Urinary bladder (tissue), 3 donors: ENCODE measurements at regions not wholly inside any gene's neighbourhood (a gene's known extent, or its start where the extent isn't known, plus 50 kb on each side); places are given as distances from the start of the nearest gene placed in this dataset.
"Not testable (repeated sequence)": the region's sequence is repeated elsewhere in the genome, so short reads cannot be mapped to it uniquely, and the experiment has no call there.

Source experiments
- DNase-seq: peaks from one replicate; pipeline ENCODE4 v3.0.0-alpha.2; 2015; ENCODE audit errors: extremely low spot score
- H3K27ac ChIP-seq: one replicate; pipeline ENCODE4 v1.5.1; 2013; ENCODE audit warnings: low read depth, mild to moderate bottlenecking, moderate library complexity
- H3K36me3 ChIP-seq: one replicate; pipeline ENCODE4 v1.6.1; 2013; ENCODE audit warnings: mild to moderate bottlenecking, moderate library complexity; ENCODE audit not compliant: insufficient read depth
- H3K4me1 ChIP-seq: one replicate; pipeline ENCODE4 v1.6.1; 2013; ENCODE audit warnings: mild to moderate bottlenecking, moderate library complexity; ENCODE audit not compliant: insufficient read depth
- H3K4me3 ChIP-seq: one replicate; pipeline ENCODE4 v1.5.1; 2013; ENCODE audit warnings: low read depth, low read length
- WGBS: extraction: QIAGEN DNeasy Blood & Tissue Kit; methylation state at CpG from one replicate; pipeline ENCODE4 v1.1.7; 2013; 5-methylcytosine and 5-hydroxymethylcytosine counted together
- donor health status: healthy with polysubstance abuse.
- donor health status: healthy.

DNA sequence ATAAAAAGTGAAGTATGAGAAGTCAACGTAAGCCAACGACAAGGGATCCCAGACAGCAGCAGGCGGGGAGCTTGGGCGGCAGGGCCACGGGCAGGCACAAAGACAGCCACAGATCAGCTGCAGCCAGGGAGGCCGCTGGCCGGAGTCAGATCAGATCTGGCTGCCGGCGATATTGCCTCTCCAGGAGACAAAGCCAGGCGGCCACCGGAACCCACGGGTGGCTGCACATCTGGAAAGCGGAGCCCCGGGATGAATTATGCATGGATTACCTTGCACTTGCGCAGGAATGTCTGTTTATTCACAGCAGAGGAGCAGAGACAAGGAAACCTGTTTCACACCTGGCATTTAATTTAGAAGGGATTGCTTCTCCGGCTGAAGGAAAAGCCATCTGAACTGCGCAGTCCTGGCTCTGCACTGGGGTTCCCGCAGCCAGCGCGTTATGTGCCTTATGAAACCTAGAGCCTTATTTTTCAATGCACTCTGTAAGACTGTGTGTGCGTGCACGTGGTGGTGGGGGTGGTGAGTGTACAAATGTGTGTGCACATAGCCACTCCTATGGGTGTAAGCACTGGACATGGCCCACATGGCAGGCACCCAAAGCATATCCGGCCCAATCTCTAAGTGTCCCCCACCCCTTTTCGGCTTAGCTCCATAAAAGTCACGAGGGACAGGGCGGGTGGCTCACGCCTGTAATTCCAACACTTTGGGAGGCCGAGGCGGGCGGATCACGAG, 427.8 kb upstream of the MCTP2 start:
- Histone ChIP-seq H3K27ac (no peak overlapping the region), H3K4me1 (no peaks in the 10 kb centered on the region), H3K36me3 (no peaks in the 10 kb centered on the region), H3K4me3 (no peak overlapping the region)
- no peak for DNase-seq
- WGBS, result 82% methylated on average over 31 of the region's 31 CpGs

DNA sequence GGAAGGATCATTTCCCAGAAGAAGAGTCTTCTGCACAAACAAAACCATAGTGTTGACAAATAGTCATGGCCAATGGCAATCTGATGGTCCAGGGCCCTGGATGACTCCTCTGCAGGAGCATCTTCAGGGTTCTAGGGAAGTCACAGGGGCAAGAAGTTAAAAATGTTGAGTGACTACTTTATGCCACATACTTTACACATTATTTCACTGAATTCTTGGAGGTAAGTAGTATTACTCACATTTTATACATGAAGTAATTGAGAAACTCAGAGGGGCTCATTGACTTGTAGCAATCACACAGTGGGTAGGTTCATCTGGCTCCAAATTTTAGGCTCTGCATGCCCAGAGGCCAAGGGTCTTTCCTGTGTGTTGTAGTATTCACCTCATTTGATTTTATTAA, 430.2 kb upstream of the MCTP2 start:
- Histone ChIP-seq H3K4me3 (no peak overlapping the region), H3K4me1 (no peaks in the 10 kb centered on the region), H3K27ac (no peak overlapping the region), H3K36me3 (no peaks in the 10 kb centered on the region)
- no peak for DNase-seq

DNA sequence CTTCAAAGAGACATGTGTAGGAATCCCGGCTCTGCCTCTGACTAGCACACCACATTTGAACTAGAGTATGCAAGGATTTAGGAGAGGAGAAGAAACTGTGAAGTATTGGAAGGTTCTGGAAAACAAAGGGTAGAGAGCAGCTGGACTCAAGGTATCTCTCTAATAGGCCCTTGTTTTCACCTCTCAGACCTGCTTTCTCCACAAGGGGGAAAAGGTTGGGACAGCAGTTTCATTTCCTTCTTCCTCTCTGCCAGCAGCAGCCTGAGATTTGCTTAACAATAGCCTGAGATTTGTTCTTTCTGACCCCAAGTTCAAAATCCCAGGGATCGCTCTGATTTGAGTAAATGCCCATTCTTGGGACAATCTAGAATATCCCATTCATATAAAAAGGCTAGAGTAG, 430.6 kb upstream of the MCTP2 start:
- Histone ChIP-seq H3K27ac (no peak overlapping the region), H3K4me1 (no peaks in the 10 kb centered on the region), H3K4me3 (no peak overlapping the region), H3K36me3 (no peaks in the 10 kb centered on the region)
- whole genome bisulfite sequencing, result 91% methylated on average over 2 of the region's 2 CpGs
- DNase-seq, result no peak

DNA sequence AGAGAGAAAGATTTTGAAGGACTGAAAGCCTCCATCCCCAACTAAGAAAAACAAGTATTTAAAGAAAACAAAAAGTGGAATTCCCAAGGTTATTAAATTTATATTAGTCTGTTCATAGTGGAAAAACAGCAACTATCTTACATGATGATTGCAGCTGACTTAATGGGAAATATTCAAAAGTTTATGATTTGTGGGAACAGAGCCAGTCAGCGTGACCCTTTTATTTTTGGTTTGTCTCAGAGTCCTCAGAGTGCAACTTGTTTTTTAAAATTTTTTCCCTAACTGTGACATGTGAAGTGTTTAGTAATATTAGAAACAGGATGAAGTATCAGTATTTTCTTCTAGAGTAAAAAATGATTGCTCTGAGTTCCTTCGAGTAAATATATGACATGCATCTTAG, 441.9 kb upstream of the MCTP2 start:
- no peaks in the 10 kb centered on the region for H3K4me1 ChIP-seq
- no peaks in the 10 kb centered on the region for H3K36me3 ChIP-seq
- no peak overlapping the region for H3K27ac ChIP-seq
- no peak overlapping the region for H3K4me3 ChIP-seq
- DNase-seq, result no peak
- 82% methylated on average over 2 of the region's 2 CpGs for WGBS

GRCh38 chr15:93780073-93780472, 451.3 kb upstream of the MCTP2 start:
- Histone ChIP-seq H3K36me3 (no peaks in the 10 kb centered on the region), H3K4me1 (no peaks in the 10 kb centered on the region), H3K4me3 (no peak overlapping the region), H3K27ac (no peak overlapping the region)
- no peak for DNase-seq
- 88% methylated on average over 4 of the region's 4 CpGs for WGBS

DNA sequence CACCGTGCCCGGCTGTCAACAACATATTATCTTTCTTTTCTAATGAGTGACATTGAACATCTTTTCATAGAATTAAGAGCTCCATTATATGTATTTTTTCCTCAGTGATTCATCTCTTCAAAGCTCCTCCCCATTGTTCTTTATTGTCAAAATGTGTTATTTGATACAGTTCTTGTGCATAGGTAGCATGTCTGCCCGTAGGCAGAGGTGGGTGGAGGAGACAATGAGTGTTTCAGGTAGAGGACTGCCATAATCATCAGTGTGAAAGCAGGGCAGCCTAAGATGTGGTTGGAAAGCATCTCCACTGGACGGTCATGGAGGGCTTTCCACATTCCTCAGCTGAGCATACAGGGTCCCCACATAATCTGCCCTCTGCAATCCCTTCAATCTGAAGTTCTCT, 452.0 kb upstream of the MCTP2 start:
- no peak for DNase-seq
- Histone ChIP-seq H3K36me3 (no peaks in the 10 kb centered on the region), H3K4me1 (no peaks in the 10 kb centered on the region), H3K27ac (no peak overlapping the region), H3K4me3 (no peak overlapping the region)
- 83% methylated on average over 4 of the region's 4 CpGs for WGBS

- H3K27ac ChIP-seq, result no peak overlapping the region
- H3K36me3 ChIP-seq, result no peaks in the 10 kb centered on the region
- no peak overlapping the region for H3K4me3 ChIP-seq
- WGBS, result 73% methylated on average over 4 of the region's 4 CpGs
- no peaks in the 10 kb centered on the region for H3K4me1 ChIP-seq
- DNase-seq, result no peak
Measured at GRCh38 chr15:93771196-93772030, 459.9 kb upstream of the MCTP2 start.

GRCh38 chr15:93770788-93771187, 460.6 kb upstream of the MCTP2 start:
- WGBS, result 29% methylated on average over 1 of the region's 1 CpG
- H3K4me1 ChIP-seq, result no peaks in the 10 kb centered on the region
- no peak for DNase-seq
- no peak overlapping the region for H3K4me3 ChIP-seq
- H3K27ac ChIP-seq, result no peak overlapping the region
- no peaks in the 10 kb centered on the region for H3K36me3 ChIP-seq

DNA sequence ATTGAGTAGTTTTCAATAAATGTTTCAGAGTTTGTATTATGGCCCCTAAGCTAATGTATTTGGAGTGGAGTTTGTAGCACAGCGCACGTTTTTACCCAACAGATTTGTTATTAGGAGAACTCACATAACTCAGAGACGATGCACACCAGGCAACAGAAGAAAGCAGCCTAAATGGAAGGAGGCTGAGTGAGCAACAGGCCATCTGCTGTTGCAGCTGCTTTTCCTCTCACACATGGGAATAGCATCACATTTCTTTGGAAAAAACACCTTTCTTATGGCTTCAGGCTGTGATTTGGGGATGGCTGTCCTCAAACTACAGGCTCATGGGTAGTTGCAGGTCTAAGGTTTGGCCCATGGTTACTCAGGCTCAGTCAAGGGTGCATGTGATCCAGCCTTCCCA, 469.3 kb upstream of the MCTP2 start:
- H3K4me3 ChIP-seq, result no peak overlapping the region
- no peaks in the 10 kb centered on the region for H3K4me1 ChIP-seq
- no peak overlapping the region for H3K27ac ChIP-seq
- DNase-seq, result no peak
- WGBS, result 88% methylated on average over 3 of the region's 3 CpGs
- H3K36me3 ChIP-seq, result no peaks in the 10 kb centered on the region

GRCh38 chr15:93759629-93760028, 471.7 kb upstream of the MCTP2 start:
- Histone ChIP-seq H3K27ac (no peak overlapping the region), H3K4me1 (no peaks in the 10 kb centered on the region), H3K4me3 (no peak overlapping the region), H3K36me3 (no peaks in the 10 kb centered on the region)
- 70% methylated on average over 3 of the region's 3 CpGs for WGBS
- no peak for DNase-seq

DNA sequence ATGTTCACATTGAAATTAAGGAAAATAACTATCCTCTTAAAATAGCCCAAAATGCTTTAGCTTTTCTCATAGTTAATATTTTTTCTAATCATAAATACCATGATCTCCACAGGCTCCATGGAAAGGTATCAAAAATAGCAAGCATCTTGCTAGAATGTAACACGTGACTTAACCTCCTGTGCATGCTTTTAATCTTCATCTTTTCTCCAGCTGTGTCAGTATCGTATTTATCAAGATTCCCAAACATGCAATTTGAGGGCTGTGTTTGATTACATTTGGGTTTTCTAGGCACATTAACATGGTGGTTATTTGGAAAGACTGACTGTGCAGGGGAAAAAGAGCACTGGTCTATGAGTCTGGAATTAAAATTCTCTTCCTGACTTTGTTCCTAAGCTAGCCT, 472.5 kb upstream of the MCTP2 start:
- Histone ChIP-seq H3K4me1 (no peaks in the 10 kb centered on the region), H3K4me3 (no peak overlapping the region), H3K27ac (no peak overlapping the region), H3K36me3 (no peaks in the 10 kb centered on the region)
- 68% methylated on average over 2 of the region's 2 CpGs for WGBS
- no peak for DNase-seq

DNA sequence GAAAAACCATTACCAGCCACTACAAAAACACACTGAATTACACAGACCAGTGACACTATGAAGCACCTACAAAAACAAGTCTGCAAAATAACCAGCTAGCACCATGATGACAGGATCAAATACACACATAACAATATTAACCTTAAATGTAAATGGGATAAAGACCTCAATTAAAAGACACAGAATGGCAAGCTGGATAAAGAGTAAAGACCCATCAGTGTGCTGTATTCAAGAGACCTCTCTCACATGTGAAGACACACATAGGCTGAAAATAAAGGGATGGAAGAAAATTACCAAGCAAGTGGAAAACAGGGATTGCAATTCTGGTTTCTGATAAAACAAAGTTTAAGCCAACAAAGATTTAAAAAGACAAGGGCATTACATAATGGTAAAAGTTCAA, 482.7 kb upstream of the MCTP2 start:
- Histone ChIP-seq H3K4me3 (no peak overlapping the region), H3K4me1 (no peaks in the 10 kb centered on the region), H3K36me3 (no peaks in the 10 kb centered on the region), H3K27ac (no peak overlapping the region)
- DNase-seq, result no peak

- H3K4me3 ChIP-seq, H3K27ac ChIP-seq, DNase-seq, H3K4me1 ChIP-seq, H3K36me3 ChIP-seq: not testable (repeated sequence)
- WGBS, result 92% methylated on average over 8 of the region's 8 CpGs
Measured at GRCh38 chr15:93734976-93735375, 496.4 kb upstream of the MCTP2 start.

GRCh38 chr15:93730724-93731123, 500.6 kb upstream of the MCTP2 start:
- DNase-seq, result no peak
- WGBS, result 84% methylated on average over 11 of the region's 11 CpGs
- Histone ChIP-seq H3K4me1 (no peaks in the 10 kb centered on the region), H3K36me3 (no peaks in the 10 kb centered on the region), H3K27ac (no peak overlapping the region), H3K4me3 (no peak overlapping the region)
